HUDEP-2 (cell line): ENCODE measurements at regions not wholly inside any gene's neighbourhood (a gene's known extent, or its start where the extent isn't known, plus 50 kb on each side); places are given as distances from the start of the nearest gene placed in this dataset.

Experiments used
- DNase-seq, 76 experiments: peaks; one replicate each; lab custom pipeline; 2025; ENCODE audit not compliant: unreplicated experiment in 76 of 76; lab: John Stamatoyannopoulos, UW

GRCh38 chr3:147921051-147921450 lies 511.9 kb downstream of the ZIC1 start:
- DNase-seq = no peak

- DNase-seq = no peak
These were observed 515.6 kb downstream of the ZIC1 start for GRCh38 chr3:147924755-147925154.

- DNase-seq = no peak
These were observed 516.1 kb downstream of the ZIC1 start for GRCh38 chr3:147925272-147925671.

- DNase-seq = no peak
These were observed 521.2 kb downstream of the ZIC1 start for GRCh38 chr3:147930232-147930807.

- no peak for DNase-seq
These were observed 525.5 kb downstream of the ZIC1 start for GRCh38 chr3:147934451-147935180.

GRCh38 chr3:147937341-147937740 lies 528.2 kb downstream of the ZIC1 start:
- no peak for DNase-seq

- no peak for DNase-seq
These were observed 528.7 kb downstream of the ZIC1 start for GRCh38 chr3:147937891-147938290.

GRCh38 chr3:147939425-147939824 lies 530.3 kb downstream of the ZIC1 start:
- no peak for DNase-seq

GRCh38 chr3:147939839-147940238 lies 530.7 kb downstream of the ZIC1 start:
- DNase-seq = no peak

GRCh38 chr3:147940405-147941193 lies 531.4 kb downstream of the ZIC1 start:
- DNase-seq = no peak

- no peak for DNase-seq
These were observed 532.8 kb downstream of the ZIC1 start for GRCh38 chr3:147941969-147942368.

- DNase-seq = no peak
These were observed 534.2 kb downstream of the ZIC1 start for GRCh38 chr3:147943265-147943945.

GRCh38 chr3:147945968-147946519 lies 536.9 kb downstream of the ZIC1 start:
- peak in 27 of 76 experiments; percentile 0 to 46 (median 13) for DNase-seq

GRCh38 chr3:147956615-147957014 lies 547.5 kb downstream of the ZIC1 start:
- no peak for DNase-seq

- no peak for DNase-seq
These were observed 549.6 kb downstream of the ZIC1 start for GRCh38 chr3:147958754-147959153.

- no peak for DNase-seq
These were observed 551.6 kb downstream of the ZIC1 start for GRCh38 chr3:147960786-147961185.

- no peak for DNase-seq
These were observed 553.4 kb downstream of the ZIC1 start for GRCh38 chr3:147962408-147963164.

GRCh38 chr3:147963711-147964110 lies 554.5 kb downstream of the ZIC1 start:
- no peak for DNase-seq

GRCh38 chr3:147975165-147975564 lies 566.0 kb downstream of the ZIC1 start:
- DNase-seq = no peak

- no peak for DNase-seq
These were observed 567.8 kb downstream of the ZIC1 start for GRCh38 chr3:147977001-147977400.
